Retina (tissue), 1 donor: ENCODE measurements at regions not wholly inside any gene's neighbourhood (a gene's known extent, or its start where the extent isn't known, plus 50 kb on each side); places are given as distances from the start of the nearest gene placed in this dataset.

Experiments used
- DNase-seq: peaks from one replicate; pipeline ENCODE4 v3.0.0-alpha.2; 2016

GRCh38 chr10:58140691-58141347 lies 126.9 kb downstream of the IPMK start:
- no peak for DNase-seq

- no peak for DNase-seq
Measured at GRCh38 chr10:58140054-58140453, 127.6 kb downstream of the IPMK start.

GRCh38 chr10:58137813-58138212 lies 129.9 kb downstream of the IPMK start:
- DNase-seq, result no peak

- DNase-seq, result no peak
Measured at GRCh38 chr10:58115218-58116050, 152.3 kb downstream of the IPMK start.

GRCh38 chr10:58109731-58110130 lies 158.0 kb downstream of the IPMK start:
- DNase-seq, result no peak

GRCh38 chr10:58107506-58107905 lies 160.2 kb downstream of the IPMK start:
- DNase-seq, result no peak

GRCh38 chr10:58106211-58107035 lies 161.3 kb downstream of the IPMK start:
- DNase-seq, result no peak

- DNase-seq, result no peak
Measured at GRCh38 chr10:58104351-58104751, 163.3 kb downstream of the IPMK start.

- DNase-seq, result no peak
Measured at GRCh38 chr10:58102897-58103296, 164.8 kb downstream of the IPMK start.

- DNase-seq, result no peak
Measured at GRCh38 chr10:58101682-58102081, 166.0 kb downstream of the IPMK start.

- no peak for DNase-seq
Measured at GRCh38 chr10:58094985-58095718, 172.5 kb downstream of the IPMK start.

GRCh38 chr10:58091886-58092285 lies 175.8 kb downstream of the IPMK start:
- no peak for DNase-seq

- no peak for DNase-seq
Measured at GRCh38 chr10:58089739-58090138, 178.0 kb downstream of the IPMK start.

GRCh38 chr10:58087896-58088295 lies 179.8 kb downstream of the IPMK start:
- DNase-seq, result no peak

- no peak for DNase-seq
Measured at GRCh38 chr10:58086763-58087150, 180.9 kb downstream of the IPMK start.

- no peak for DNase-seq
Measured at GRCh38 chr10:58086144-58086762, 181.4 kb downstream of the IPMK start.

GRCh38 chr10:58082248-58082647 lies 185.4 kb downstream of the IPMK start:
- DNase-seq, result no peak

GRCh38 chr10:58081353-58081752 lies 186.3 kb downstream of the IPMK start:
- no peak for DNase-seq

- DNase-seq, result no peak
Measured at GRCh38 chr10:58079461-58079860, 188.2 kb downstream of the IPMK start.

- DNase-seq, result no peak
Measured at GRCh38 chr10:58072634-58073033, 195.1 kb downstream of the IPMK start.

- no peak for DNase-seq
Measured at GRCh38 chr10:58070956-58071355, 196.7 kb downstream of the IPMK start.

GRCh38 chr10:58068809-58069208 lies 198.9 kb downstream of the IPMK start:
- no peak for DNase-seq
